GM10248 (cell line): ENCODE measurements at regions not wholly inside any gene's neighbourhood (a gene's known extent, or its start where the extent isn't known, plus 50 kb on each side); places are given as distances from the start of the nearest gene placed in this dataset.

Experiments
- CTCF ChIA-PET: fragments of 300-600 bp; sonication (Branson Sonifier 250); formaldehyde crosslinking; extraction: SDS; loops from one replicate; lab custom pipeline; 2021; ENCODE audit warnings: antibody characterized with exemption; lab: Yijun Ruan, JAX
- POLR2A ChIA-PET: fragments of 350-650 bp; sonication (Branson Sonifier 250); formaldehyde crosslinking; extraction: SDS; loops from one replicate; lab custom pipeline; 2020; ENCODE audit warnings: antibody characterized with exemption; lab: Yijun Ruan, JAX
- DNase-seq: peaks from one replicate; pipeline ENCODE4 v3.0.0; 2012; ENCODE audit errors: extremely low spot score
- TF ChIP-seq, protein P1 (sequence below): IDR thresholded peaks from 2 replicates; pipeline ENCODE4 v1.5.1; 2012; ENCODE audit warnings: mild to moderate bottlenecking, low read depth; ENCODE audit errors: extremely low read depth, missing control alignments, control extremely low read depth

DNA sequence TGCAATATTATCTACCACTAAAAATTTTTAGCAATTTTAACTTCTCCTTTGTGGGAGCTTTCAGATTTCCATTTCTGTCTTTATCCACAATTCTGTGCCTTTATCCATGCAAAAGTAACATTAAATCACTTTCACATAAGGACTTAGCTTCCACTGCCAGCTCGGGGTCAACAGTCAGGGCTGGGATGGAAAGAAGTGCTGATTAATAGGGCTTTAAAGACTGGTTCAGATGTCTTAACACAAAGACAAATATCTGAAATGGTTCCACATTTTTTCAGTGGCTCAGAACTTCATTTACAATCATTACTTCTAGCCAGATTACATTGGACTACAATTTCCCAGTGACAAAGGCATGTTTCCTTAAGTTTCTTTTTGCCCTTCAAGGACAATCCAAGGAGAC, 191.8 kb upstream of the CPHXL start:
- ChIA-PET CTCF (interaction anchor here (0.9 to 1.1 kb wide), 2 partner anchors 24 to 34 kb away, joined by 3 read pairs; no protein-coding TSS in a partner anchor), POLR2A (no interaction called here)
- DNase-seq = no peak
- TF ChIP-seq, protein P1, sequence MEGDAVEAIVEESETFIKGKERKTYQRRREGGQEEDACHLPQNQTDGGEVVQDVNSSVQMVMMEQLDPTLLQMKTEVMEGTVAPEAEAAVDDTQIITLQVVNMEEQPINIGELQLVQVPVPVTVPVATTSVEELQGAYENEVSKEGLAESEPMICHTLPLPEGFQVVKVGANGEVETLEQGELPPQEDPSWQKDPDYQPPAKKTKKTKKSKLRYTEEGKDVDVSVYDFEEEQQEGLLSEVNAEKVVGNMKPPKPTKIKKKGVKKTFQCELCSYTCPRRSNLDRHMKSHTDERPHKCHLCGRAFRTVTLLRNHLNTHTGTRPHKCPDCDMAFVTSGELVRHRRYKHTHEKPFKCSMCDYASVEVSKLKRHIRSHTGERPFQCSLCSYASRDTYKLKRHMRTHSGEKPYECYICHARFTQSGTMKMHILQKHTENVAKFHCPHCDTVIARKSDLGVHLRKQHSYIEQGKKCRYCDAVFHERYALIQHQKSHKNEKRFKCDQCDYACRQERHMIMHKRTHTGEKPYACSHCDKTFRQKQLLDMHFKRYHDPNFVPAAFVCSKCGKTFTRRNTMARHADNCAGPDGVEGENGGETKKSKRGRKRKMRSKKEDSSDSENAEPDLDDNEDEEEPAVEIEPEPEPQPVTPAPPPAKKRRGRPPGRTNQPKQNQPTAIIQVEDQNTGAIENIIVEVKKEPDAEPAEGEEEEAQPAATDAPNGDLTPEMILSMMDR = no peak

DNA sequence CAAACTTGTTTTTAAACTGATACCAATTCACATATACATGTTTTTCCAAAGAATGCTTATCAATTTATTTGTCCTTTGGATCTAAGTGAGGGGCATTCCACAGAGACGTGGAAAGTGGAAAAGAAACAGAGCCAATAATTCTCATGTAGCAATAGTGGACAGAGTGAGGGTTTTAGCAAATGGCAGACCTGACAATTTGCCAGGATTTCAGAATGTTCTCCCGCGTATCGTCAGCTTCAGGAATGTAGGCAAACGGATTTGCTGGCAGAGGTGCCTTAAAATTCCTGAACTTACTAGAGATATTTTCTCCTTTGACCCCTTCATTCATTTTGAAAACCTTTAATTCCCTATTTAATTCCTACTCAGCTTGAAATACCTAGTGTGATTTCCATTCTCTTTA, 193.4 kb upstream of the CPHXL start:
- ChIA-PET POLR2A (no interaction called here), CTCF (no interaction called here)
- TF ChIP-seq, protein P1 = no peak
- DNase-seq = no peak

DNA sequence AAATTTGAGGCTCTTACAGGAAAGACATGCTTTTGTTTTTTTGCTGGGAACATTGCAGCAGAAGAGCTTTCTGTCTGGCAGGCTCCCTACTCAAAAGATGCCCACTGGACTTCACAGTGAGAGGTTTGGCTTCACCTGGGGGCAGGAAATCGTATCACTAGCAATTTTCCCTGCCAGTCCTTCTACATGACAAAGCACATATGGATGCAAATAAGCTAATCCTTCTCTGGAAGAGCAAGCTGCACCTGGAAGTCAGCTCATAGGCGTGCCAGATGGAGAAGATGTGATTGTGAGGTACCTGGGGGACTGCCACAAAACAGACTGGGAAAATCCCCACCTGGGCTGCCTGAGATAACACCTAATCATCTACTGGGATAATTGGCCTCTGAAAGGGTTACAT, 195.0 kb upstream of the CPHXL start:
- CTCF ChIA-PET = no interaction called here
- TF ChIP-seq, protein P1 = no peak
- POLR2A ChIA-PET = no interaction called here
- DNase-seq = no peak

DNA sequence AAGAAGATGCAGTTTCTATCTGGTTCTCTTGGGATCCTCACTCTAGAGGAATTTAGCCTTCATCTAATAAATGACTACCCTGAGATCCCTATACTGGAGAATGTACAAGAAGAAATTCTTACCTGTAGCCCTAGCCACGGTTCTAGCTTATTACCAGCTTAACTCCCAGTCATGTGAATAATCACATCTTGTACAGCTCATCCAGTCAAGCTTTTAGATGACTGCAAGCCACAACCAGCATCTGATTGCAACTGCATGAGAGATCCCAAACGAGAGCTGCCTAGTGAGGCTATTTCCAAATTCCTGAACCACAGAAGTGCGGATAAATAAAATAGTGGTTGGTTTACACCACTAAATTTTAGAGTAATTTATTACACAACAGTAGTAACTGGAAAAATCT, 196.0 kb upstream of the CPHXL start:
- TF ChIP-seq, protein P1 = no peak
- DNase-seq = no peak
- ChIA-PET CTCF (interaction anchor here (1.0 kb wide), 1 partner anchor 17 kb away, joined by 3 read pairs; no protein-coding TSS in a partner anchor), POLR2A (no interaction called here)

DNA sequence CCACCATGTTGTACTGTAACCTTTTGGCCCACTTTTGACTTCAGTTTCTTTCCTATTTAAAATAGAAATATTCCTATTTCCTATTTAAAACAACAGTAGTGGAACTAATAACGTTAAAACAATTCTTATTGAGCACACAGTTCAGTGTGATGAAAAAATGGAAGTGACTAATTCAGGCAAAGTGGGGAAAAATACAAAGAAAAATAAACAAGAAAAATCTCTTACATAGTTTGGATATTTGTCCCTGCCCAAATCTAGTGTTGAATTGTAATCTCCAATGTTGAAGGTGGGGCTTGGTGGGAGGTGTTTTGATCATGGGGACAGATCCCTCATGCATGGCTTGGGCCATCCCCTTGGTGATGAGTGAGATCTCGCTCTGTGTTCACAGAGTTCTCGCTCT, 198.1 kb upstream of the CPHXL start:
- POLR2A ChIA-PET = no interaction called here

DNA sequence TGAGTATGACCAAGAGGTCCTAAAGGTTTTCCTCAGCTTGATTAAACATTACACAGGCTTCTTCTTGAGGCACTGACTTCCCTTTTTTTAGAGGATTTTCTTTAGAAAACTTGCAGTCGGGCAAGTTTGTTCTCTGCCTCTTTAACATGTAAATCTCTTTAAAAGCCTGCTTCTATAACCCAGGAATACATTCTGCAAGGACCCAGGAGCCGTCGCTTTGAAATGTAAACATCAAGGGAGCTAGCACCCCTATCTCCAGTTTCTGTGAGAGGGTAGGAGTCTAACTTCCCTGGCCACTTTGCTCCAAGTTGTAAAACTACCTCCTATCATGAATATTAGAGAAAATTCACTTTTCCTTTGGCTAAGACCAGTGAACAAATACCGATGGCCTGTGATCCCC, 201.5 kb upstream of the CPHXL start:
- CTCF ChIA-PET = no interaction called here
- TF ChIP-seq, protein P1 = no peak

More for the DNA sequence above, 198.1 kb upstream of the CPHXL start:
- CTCF ChIA-PET = no interaction called here
- TF ChIP-seq, protein P1 = no peak
- no peak for DNase-seq

DNA sequence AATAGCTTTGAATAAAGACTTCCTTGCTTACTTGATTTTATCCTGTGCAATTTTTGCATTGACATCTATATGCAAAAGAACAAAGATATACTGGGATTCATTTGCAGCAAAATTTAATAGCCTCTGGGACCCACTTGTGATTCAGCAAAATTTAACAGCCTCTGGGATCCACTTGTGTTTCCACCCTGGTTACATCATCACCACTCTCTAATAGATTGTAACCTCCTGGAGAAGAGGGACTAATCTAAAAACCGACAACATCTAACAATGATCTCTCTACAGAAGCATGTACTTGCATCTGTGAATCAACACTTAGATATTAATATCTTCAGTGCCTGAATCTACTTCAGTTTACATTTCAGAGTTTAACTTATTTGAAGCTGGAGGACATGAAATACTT, 202.0 kb upstream of the CPHXL start:
- TF ChIP-seq, protein P1 = no peak
- CTCF ChIA-PET = no interaction called here
- DNase-seq = no peak
- POLR2A ChIA-PET = no interaction called here

More for the DNA sequence above, 201.5 kb upstream of the CPHXL start:
- DNase-seq = no peak
- POLR2A ChIA-PET = no interaction called here
